NCI-H1417 (cell line): ENCODE measurements at regions not wholly inside any gene's neighbourhood (a gene's known extent, or its start where the extent isn't known, plus 50 kb on each side); places are given as distances from the start of the nearest gene placed in this dataset.
"Not testable (repeated sequence)": the region's sequence is repeated elsewhere in the genome, so short reads cannot be mapped to it uniquely, and the experiment has no call there.

Experiments used
- DNase-seq, 3 experiments: peaks; one replicate each; lab custom pipeline; 2025; lab: John Stamatoyannopoulos, UW

DNA sequence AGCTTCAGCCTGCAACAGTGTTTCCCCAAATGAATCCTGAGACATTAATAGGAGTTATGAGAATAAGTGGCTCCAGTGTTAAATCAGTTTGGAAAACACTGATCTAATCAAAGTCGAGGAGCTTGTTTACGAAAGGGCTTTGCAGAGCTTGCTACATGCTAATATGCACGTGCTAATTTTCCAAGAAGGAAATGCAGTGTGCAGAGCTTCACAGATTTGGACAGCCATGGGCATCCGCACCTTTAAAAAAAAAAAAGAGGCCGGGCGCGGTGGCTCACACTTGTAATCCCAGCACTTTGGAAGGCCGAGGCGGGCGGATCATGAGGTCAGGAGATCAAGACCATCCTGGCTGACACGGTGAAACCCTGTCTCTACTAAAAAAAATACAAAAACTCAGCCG is 79.7 kb upstream of the LMO2 start:
- DNase-seq, result not testable (repeated sequence)

DNA sequence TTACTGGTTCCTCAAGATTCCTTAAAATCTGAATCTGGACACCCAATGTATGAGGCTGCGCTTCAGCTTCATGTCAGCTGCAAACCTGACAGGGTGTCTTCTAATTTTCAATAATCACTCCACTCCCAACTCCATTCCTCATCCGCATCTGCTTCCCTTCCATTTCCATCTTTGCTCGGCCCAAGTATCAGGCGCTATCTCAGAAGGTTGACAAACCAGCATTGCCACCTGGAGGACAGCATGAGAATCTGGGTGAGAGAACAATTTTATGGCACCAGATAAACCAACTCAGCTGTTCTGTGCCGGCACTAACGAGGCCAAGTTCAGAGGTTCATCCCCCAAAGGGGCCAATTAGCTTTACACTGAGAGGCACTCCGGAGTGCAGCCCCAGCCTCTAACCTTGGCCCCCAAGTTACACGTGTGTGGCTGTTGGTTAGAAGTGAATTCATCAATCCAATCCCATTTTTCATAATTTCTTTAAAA is 79.1 kb upstream of the LMO2 start:
- peak; percentile 37 to 84 (median 76) for DNase-seq

DNA sequence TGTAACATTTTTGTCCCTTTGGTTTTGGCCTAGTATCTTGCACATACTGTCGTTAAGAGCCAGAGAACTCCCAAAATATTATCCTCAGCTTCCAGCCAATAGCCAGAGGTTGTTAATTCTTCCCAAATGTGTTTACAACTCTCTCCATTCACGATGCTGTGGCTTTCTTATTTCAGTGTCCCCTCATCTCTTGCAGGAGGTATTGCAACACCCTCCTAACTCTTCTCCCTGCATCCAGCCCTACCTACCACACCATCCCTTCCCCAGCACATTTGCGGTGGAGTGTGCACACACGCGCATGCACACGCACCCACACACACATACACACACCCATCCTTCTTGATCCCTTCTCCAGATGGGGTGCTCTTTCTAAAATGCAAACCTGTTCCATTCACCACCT is 75.6 kb upstream of the LMO2 start:
- DNase-seq, result no peak

DNA sequence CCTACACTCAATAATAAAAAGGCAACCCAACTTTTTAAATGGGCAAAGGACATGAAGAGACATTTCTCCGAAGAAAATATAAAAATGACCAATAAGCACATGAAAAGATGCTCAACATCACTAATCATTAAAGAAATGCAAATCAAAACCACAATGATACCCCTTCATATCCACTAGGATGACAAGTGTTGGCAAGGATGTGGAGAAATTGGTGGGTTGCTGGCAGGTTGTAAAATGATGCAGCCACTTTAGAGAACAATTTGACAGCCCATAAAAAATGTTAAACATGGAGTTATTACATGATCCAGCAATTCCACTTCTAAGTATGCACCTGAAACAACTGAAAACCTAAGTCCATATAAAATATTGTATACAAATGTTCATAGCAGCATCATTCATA is 73.2 kb upstream of the LMO2 start:
- peak in 2 of 3 experiments; percentile 15 to 30 for DNase-seq

DNA sequence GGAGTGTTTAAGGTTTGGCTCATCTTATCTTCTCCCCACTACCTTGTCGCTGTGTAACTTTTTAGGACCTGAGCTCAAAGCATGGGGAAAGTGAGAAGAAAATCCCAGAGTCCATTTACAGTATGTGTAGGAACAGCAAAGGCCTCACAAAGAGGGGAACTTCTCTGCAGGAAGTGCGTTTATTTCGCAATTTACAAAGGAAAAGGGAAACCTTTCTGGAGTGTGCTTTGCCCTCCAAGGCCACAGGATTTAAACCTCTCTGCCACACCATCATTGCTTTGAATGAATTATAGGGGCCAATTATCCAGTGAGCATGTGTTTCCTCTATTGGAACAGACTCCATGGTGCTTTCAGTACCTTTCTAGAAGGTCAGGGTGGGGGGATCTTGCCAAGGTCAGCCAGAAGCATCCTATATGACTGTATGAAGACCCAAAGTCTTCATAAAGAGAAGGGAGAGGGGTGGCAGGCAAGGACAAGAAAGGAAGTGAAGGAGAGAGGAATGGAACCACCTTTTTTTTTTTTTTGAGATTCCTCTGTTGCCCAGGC is 68.1 kb upstream of the LMO2 start:
- no peak for DNase-seq

GRCh38 chr11:33957304-33957917 is 65.5 kb upstream of the LMO2 start:
- no peak for DNase-seq

DNA sequence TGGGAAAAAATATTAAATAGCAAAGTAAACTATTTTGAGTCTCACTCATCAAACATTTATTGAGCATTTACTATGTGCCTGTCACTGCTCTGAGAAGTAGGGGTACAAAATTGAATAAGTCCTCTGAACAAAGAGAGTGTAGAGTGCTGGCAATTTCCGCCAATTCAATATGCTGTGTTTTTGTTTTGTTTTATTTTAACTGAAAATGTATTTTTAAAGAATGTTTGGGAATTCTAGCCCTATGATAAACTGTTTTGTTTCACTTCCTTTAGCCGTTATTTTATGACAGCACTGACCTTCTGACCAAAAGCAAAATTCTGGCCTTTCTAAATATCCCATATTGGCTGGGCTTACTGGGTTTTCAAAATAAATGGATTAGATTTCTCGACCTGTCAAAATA is 64.7 kb upstream of the LMO2 start:
- DNase-seq, result no peak

GRCh38 chr11:33953289-33953688 is 61.4 kb upstream of the LMO2 start:
- no peak for DNase-seq

GRCh38 chr11:33952805-33953204 is 60.9 kb upstream of the LMO2 start:
- DNase-seq, result no peak

- DNase-seq, result no peak
Observed at GRCh38 chr11:33949252-33949913, 57.5 kb upstream of the LMO2 start.

- peak in 1 of 3 experiments; percentile 30 for DNase-seq
Observed at GRCh38 chr11:33948494-33948893, 56.6 kb upstream of the LMO2 start.

- not testable (repeated sequence) for DNase-seq
Observed at GRCh38 chr11:33947918-33948317, 56.0 kb upstream of the LMO2 start.

DNA sequence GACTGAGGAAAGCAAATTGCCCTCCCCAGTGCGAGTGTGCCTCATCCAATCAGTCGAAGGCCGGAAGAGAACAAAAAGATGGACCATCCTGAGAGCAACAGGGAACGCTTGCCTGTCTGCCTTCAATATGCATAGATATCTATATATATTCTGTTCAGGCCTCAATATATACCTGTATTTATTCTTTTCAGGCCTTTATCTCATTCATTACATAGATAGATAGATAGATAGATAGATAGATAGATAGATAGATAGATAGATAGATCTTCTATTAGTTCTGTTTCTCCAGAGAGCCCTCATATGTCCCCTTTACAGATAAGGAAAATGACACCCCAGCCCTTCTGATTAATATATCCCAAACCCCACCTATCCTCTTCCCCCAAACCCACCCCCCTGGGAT is 55.1 kb upstream of the LMO2 start:
- no peak for DNase-seq

- DNase-seq, result no peak
Observed at GRCh38 chr11:33945481-33946268, 53.8 kb upstream of the LMO2 start.

- no peak for DNase-seq
Observed at GRCh38 chr11:33944693-33945424, 53.0 kb upstream of the LMO2 start.

DNA sequence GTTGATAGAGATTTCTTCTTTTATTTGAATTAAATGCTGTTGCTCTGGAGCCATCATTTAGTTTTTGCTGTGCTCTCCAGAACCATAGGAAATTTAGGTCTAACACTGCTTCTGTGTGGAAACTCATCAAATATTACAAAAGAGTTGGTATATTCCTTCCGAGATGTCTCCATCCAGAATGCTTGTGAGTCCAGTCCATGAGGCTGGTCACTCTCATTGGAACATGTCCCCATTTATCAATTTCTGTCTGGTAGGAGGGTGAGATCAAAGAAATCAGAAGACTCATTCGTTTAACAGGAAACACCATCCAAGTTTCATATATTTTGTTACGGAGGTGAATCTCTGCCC is 52.4 kb upstream of the LMO2 start:
- DNase-seq, result no peak

DNA sequence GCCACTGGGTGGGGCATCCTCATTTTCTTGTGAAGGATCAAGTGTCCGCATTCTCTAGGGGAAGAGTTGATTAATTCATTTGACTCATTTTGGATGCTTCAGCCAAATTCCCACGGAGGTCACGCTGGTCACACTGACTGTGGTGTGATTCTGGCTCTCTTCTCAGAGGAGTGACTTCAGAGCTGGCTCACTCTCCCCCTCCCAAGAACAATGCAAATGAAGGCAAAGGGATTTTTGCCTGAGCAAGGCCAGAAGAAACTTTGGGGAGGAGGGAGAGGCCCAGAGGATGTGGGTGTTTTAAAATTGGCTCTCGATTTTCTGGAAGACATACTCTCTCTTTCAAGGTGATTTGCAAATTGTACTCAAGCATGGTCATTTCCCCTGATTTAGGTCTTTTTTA is 51.1 kb upstream of the LMO2 start:
- no peak for DNase-seq

DNA sequence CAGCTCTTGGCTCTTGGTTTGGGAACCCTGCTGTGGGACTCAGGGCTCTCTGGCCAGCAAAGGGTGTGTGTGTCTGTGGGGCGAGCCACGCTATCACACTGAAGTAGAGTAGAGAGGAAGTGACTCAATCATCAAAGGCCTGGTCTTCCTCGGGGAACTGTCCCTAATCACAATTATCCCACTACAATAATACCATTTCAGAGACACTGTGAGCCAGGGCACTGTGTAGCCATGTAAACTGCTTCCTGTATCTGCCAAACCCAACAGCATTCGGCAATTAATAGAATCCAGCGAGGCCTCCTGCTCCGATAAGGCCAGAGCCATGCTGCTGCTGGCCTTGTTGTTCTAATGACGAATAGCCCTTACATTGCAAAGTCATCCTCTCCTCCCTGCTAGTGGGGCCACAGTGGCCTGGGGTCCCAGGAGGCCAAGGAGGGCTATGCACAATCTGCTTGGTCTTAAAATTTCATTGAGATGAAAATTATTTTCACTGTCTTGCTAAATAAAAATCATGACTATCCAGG is 49.8 kb upstream of the LMO2 start:
- DNase-seq, result no peak
